Astrocyte of the spinal cord (primary cell): ENCODE measurements at regions not wholly inside any gene's neighbourhood (a gene's known extent, or its start where the extent isn't known, plus 50 kb on each side); places are given as distances from the start of the nearest gene placed in this dataset.

Source experiments
- DNase-seq: peaks from one replicate; pipeline ENCODE4 v3.0.0; 2011; ENCODE audit warnings: low read depth, low spot score
- H3K4me3 ChIP-seq: 2 replicates; pipeline ENCODE4 v1.5.1; 2011; ENCODE audit warnings: low read depth, mild to moderate bottlenecking, low read length, moderate library complexity
- in situ Hi-C: cut with HindIII; loops from 2 replicates; pipeline ENCODE4 v1.10.0; 2017; ENCODE audit warnings: low sequenced_read_pairs
- TF ChIP-seq, protein P1 (sequence below): IDR thresholded peaks from 2 replicates; pipeline ENCODE4 v1.5.1; 2012; ENCODE audit warnings: low read depth, mild to moderate bottlenecking, low read length, inconsistent platforms

GRCh38 chr2:6392966-6393365 is 472.7 kb downstream of the CMPK2 start:
- TF ChIP-seq, protein P1, sequence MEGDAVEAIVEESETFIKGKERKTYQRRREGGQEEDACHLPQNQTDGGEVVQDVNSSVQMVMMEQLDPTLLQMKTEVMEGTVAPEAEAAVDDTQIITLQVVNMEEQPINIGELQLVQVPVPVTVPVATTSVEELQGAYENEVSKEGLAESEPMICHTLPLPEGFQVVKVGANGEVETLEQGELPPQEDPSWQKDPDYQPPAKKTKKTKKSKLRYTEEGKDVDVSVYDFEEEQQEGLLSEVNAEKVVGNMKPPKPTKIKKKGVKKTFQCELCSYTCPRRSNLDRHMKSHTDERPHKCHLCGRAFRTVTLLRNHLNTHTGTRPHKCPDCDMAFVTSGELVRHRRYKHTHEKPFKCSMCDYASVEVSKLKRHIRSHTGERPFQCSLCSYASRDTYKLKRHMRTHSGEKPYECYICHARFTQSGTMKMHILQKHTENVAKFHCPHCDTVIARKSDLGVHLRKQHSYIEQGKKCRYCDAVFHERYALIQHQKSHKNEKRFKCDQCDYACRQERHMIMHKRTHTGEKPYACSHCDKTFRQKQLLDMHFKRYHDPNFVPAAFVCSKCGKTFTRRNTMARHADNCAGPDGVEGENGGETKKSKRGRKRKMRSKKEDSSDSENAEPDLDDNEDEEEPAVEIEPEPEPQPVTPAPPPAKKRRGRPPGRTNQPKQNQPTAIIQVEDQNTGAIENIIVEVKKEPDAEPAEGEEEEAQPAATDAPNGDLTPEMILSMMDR = no peak
- in situ Hi-C loops = no loop called here
- no peak overlapping the region for H3K4me3 ChIP-seq
- no peak for DNase-seq

DNA sequence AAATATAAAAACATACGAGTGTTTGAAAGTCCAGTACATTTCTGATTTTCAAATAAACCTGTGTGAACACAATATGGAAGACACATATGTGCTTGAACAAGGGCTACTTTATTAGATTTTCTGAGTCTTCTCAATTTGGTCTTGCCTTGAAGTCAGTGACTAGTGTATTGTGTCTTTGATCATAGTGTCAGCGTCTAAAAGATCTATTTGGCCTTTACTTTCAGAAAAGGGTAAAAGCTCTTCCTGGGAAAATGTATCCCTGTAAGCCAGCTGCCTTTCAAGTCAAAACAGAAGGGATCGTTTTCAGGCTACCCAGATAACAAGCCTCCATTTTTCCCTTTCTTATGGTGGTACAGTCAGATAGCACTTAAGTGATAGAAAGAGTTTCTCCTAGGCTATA is 471.9 kb downstream of the CMPK2 start:
- TF ChIP-seq, protein P1 = no peak
- H3K4me3 ChIP-seq = no peak overlapping the region
- no peak for DNase-seq
- in situ Hi-C loops = no loop called here

DNA sequence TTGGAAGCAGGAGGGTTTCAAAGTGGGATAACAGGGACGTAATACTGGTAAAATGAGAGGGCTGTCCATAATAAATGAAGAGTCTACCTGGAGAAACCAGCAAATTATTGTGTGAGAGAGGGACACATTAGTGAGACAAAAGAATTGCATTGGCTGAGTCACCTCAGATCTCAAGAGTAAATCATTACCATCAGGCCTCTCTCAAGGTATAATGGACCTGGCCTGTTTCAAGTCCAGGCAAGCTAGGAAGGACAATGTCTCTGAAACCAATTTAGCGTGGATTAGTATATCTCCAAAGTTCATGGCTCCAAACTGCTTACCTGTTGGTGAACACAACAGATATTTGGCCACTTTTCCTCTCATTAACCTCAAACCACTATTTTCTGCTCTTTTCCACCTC is 471.4 kb downstream of the CMPK2 start:
- TF ChIP-seq, protein P1 = no peak
- in situ Hi-C loops = no loop called here
- no peak for DNase-seq
- no peak overlapping the region for H3K4me3 ChIP-seq

- TF ChIP-seq, protein P1 = no peak
- no peak overlapping the region for H3K4me3 ChIP-seq
- in situ Hi-C loops = no loop called here
- no peak for DNase-seq
Measured at GRCh38 chr2:6398421-6398820, 467.3 kb downstream of the CMPK2 start.

DNA sequence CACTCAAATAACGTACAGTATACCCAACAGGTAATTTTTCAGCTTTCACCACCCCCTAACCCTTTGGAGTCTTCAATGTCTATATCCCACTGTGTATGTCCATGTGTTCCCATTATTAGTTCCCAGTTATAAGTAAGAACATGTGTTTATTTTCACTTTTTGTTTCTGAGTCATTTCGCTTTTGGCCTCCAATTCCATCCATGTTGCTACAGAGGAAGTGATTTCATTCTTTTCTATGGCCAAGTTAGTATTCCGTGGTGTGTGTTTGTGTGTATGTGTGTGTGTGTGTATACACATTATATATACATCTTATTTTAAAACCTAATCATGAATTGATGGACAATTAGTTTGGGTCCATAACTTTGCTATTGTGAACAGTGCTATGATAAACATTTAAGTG is 464.4 kb downstream of the CMPK2 start:
- TF ChIP-seq, protein P1 = no peak
- H3K4me3 ChIP-seq = no peak overlapping the region
- peak; percentile 19 for DNase-seq
- in situ Hi-C loops = no loop called here

DNA sequence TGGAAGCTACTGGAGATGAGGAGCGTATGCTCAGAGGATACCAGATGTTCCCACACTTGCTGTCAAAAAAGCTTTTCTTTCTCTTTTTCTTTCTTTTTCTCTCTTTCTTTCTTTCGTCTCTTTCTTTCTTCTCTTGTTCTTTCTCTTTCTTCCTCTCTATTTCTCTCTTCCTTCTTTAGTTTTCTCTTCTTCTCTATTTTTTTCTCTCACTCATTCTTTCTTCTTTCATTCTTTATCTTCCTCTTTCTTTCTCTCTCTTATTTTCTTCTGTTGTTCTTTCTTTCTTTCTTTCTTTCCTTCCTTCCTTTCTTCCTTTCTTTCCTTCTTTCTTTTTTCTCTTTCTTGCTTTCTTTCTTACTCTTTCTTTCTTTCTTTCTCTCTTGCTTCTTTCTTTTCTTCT is 457.6 kb downstream of the CMPK2 start:
- in situ Hi-C loops = no loop called here
- H3K4me3 ChIP-seq = no peak overlapping the region
- DNase-seq = no peak
- TF ChIP-seq, protein P1 = no peak

- TF ChIP-seq, protein P1 = no peak
- DNase-seq = no peak
- no peak overlapping the region for H3K4me3 ChIP-seq
- in situ Hi-C loops = no loop called here
Measured at GRCh38 chr2:6410313-6410712, 455.4 kb downstream of the CMPK2 start.
